ENCODE measurements at regions not wholly inside any gene's neighbourhood (a gene's known extent, or its start where the extent isn't known, plus 50 kb on each side); places are given as distances from the start of the nearest gene placed in this dataset.

- Histone ChIP-seq H3K9me3 (no peaks in the 10 kb centered on the region), H3K27ac (no peak overlapping the region), H3K36me3 (no peaks in the 10 kb centered on the region), H3K4me1 (peaks cover 0 to 4% (median 0%) of the 10 kb centered on the region in 4 donors), H3K4me3 (no peak overlapping the region), H3K27me3 (no peaks in the 10 kb centered on the region)
- ATAC-seq (ENCODE audit: low FRiP score in 2 of 2) (no peak), DNase-seq (no peak)
- TF ChIP-seq EP300 (IDR thresholded peaks at IDR 0.05), result no peak
- no peak for TF ChIP-seq POLR2A (IDR thresholded peaks at IDR 0.05)
- TF ChIP-seq CTCF (IDR thresholded peaks at IDR 0.05), result no peak
- no peak for TF ChIP-seq POLR2AphosphoS5 (IDR thresholded peaks at IDR 0.05)
- 83 to 87% methylated on average over 3 of the region's 3 CpGs for WGBS, 2 donors
Observed at GRCh38 chr6:113570641-113571040, 286.5 kb upstream of the MARCKS start.

- no peak for DNase-seq
- Histone ChIP-seq H3K27me3 (no peaks in the 10 kb centered on the region), H3K27ac (no peak overlapping the region), H3K4me3 (no peak overlapping the region), H3K9me3 (no peaks in the 10 kb centered on the region), H3K36me3 (no peaks in the 10 kb centered on the region), H3K4me1 (peaks cover 0 to 4% (median 0%) of the 10 kb centered on the region in 4 donors)
- TF ChIP-seq EP300 (IDR thresholded peaks at IDR 0.05) (no peak), POLR2AphosphoS5 (IDR thresholded peaks at IDR 0.05) (no peak), POLR2A (IDR thresholded peaks at IDR 0.05) (no peak), CTCF (IDR thresholded peaks at IDR 0.05) (no peak)
- ATAC-seq (ENCODE audit: low FRiP score in 2 of 2), result no peak
- 31 to 47% methylated on average over 4 of the region's 4 CpGs for WGBS, 2 donors
Observed at GRCh38 chr6:113574147-113574546, 283.0 kb upstream of the MARCKS start.

- no peaks in the 10 kb centered on the region for H3K9me3 ChIP-seq
- ATAC-seq (ENCODE audit: low FRiP score in 2 of 2) (no peak), DNase-seq (no peak)
- H3K4me1 ChIP-seq, result peaks cover 0 to 4% (median 0%) of the 10 kb centered on the region in 4 donors
- H3K36me3 ChIP-seq, result no peaks in the 10 kb centered on the region
- no peak for TF ChIP-seq CTCF (IDR thresholded peaks at IDR 0.05)
- no peak for TF ChIP-seq POLR2A (IDR thresholded peaks at IDR 0.05)
- no peak for TF ChIP-seq EP300 (IDR thresholded peaks at IDR 0.05)
- no peak for TF ChIP-seq POLR2AphosphoS5 (IDR thresholded peaks at IDR 0.05)
- no peak overlapping the region for H3K4me3 ChIP-seq
- H3K27me3 ChIP-seq, result no peaks in the 10 kb centered on the region
- H3K27ac ChIP-seq, result no peak overlapping the region
Observed at GRCh38 chr6:113576310-113576709, 280.8 kb upstream of the MARCKS start.

GRCh38 chr6:113578691-113579090, 278.5 kb upstream of the MARCKS start:
- WGBS, 2 donors, result 78 to 85% methylated on average over 3 of the region's 3 CpGs
- TF ChIP-seq POLR2A (IDR thresholded peaks at IDR 0.05) (no peak), CTCF (IDR thresholded peaks at IDR 0.05) (no peak), EP300 (IDR thresholded peaks at IDR 0.05) (no peak), POLR2AphosphoS5 (IDR thresholded peaks at IDR 0.05) (no peak)

GRCh38 chr6:113584767-113585166, 272.4 kb upstream of the MARCKS start:
- Histone ChIP-seq H3K27me3 (no peaks in the 10 kb centered on the region), H3K4me1 (no peaks in the 10 kb centered on the region), H3K4me3 (no peak overlapping the region), H3K9me3 (no peaks in the 10 kb centered on the region), H3K27ac (no peak overlapping the region), H3K36me3 (no peaks in the 10 kb centered on the region)
- TF ChIP-seq EP300 (IDR thresholded peaks at IDR 0.05) (no peak), POLR2AphosphoS5 (IDR thresholded peaks at IDR 0.05) (no peak), POLR2A (IDR thresholded peaks at IDR 0.05) (no peak), CTCF (IDR thresholded peaks at IDR 0.05) (no peak)
- 89 to 90% methylated on average over 4 of the region's 4 CpGs for WGBS, 2 donors
- ATAC-seq (ENCODE audit: low FRiP score in 2 of 2), result no peak
- no peak for DNase-seq

More at GRCh38 chr6:113578691-113579090, 278.5 kb upstream of the MARCKS start:
- H3K27me3 ChIP-seq, result no peaks in the 10 kb centered on the region
- DNase-seq (no peak), ATAC-seq (ENCODE audit: low FRiP score in 2 of 2) (no peak)
- peaks cover 0 to 4% (median 0%) of the 10 kb centered on the region in 4 donors for H3K4me1 ChIP-seq
- no peaks in the 10 kb centered on the region for H3K9me3 ChIP-seq
- H3K4me3 ChIP-seq, result no peak overlapping the region
- no peaks in the 10 kb centered on the region for H3K36me3 ChIP-seq
- H3K27ac ChIP-seq, result no peak overlapping the region
